Lung (tissue), 11 donors: ENCODE measurements at regions not wholly inside any gene's neighbourhood (a gene's known extent, or its start where the extent isn't known, plus 50 kb on each side); places are given as distances from the start of the nearest gene placed in this dataset.

ENCODE experiments used
- ATAC-seq: fragments of 200-7000 bp; cut with Tn5 transposase; one replicate; pipeline ENCODE4 v1.9.1; 2020; ENCODE audit warnings: moderate number of reproducible peaks; ENCODE audit not compliant: insufficient read depth, low FRiP score
- DNase-seq, 3 donors: peaks; one replicate each; pipeline ENCODE4 v3.0.0-alpha.2; 2013 to 2017
- H3K27ac ChIP-seq, 2 donors: one replicate each; pipeline ENCODE4 v1.5.1; 2013; ENCODE audit warnings: mild to moderate bottlenecking in 2 of 2, moderate library complexity in 2 of 2, control low read depth in 1 of 2, inconsistent platforms in 1 of 2, low read depth in 1 of 2, low read length in 1 of 2
- H3K27me3 ChIP-seq, 3 donors: one replicate each; pipeline ENCODE4 v1.5.1; 2013; ENCODE audit warnings: low read length in 2 of 3; ENCODE audit not compliant: control insufficient read depth in 3 of 3, insufficient read depth in 3 of 3
- H3K36me3 ChIP-seq, 4 donors: one replicate each; pipeline ENCODE4 v1.5.1; 2013; ENCODE audit warnings: low read length in 4 of 4, mild to moderate bottlenecking in 1 of 4, moderate library complexity in 1 of 4; ENCODE audit not compliant: control insufficient read depth in 4 of 4, insufficient read depth in 4 of 4
- H3K4me1 ChIP-seq, 5 donors: one replicate each; pipeline ENCODE4 v1.5.1; 2013; ENCODE audit warnings: low read length in 5 of 5, mild to moderate bottlenecking in 2 of 5, moderate library complexity in 1 of 5; ENCODE audit not compliant: control insufficient read depth in 5 of 5, insufficient read depth in 5 of 5
- H3K4me3 ChIP-seq: one replicate; pipeline ENCODE4 v1.5.1; 2013; ENCODE audit warnings: mild to moderate bottlenecking, control low read depth, moderate library complexity
- H3K9ac ChIP-seq, 2 donors: one replicate each; pipeline ENCODE4 v1.5.1; 2013; ENCODE audit warnings: low read length in 2 of 2, control low read depth in 1 of 2; ENCODE audit not compliant: insufficient read depth in 1 of 2
- H3K9me3 ChIP-seq, 4 donors: one replicate each; pipeline ENCODE4 v1.5.1; 2013; ENCODE audit warnings: low read length in 3 of 4, mild to moderate bottlenecking in 1 of 4, moderate library complexity in 1 of 4; ENCODE audit not compliant: control insufficient read depth in 4 of 4, insufficient read depth in 3 of 4
- CTCF ChIP-seq: IDR thresholded peaks from 2 replicates; pipeline ENCODE4 v1.5.1; 2012; ENCODE audit warnings: mild to moderate bottlenecking; ENCODE audit errors: control extremely low read depth, extremely low read depth
- WGBS, 2 donors: extraction: QIAGEN DNeasy Blood & Tissue Kit; methylation state at CpG; one replicate each; pipeline ENCODE4 v1.1.7; 2013; 5-methylcytosine and 5-hydroxymethylcytosine counted together
- donor health status: control.
- donor health status: control.
- donor health status: Bipolar disorder and iron deficiency.
- donor health status: healthy.
- donor health status: DM: yes; HTN: yes; CAD: no.

- H3K4me3 ChIP-seq, result no peak overlapping the region
- H3K27ac ChIP-seq, result no peak overlapping the region
- H3K4me1 ChIP-seq, result peaks cover 0 to 21% (median 0%) of the 10 kb centered on the region in 5 donors
- DNase-seq (no peak), ATAC-seq (no peak)
- H3K36me3 ChIP-seq, result no peaks in the 10 kb centered on the region
- H3K27me3 ChIP-seq, result no peaks in the 10 kb centered on the region
- TF ChIP-seq CTCF, result no peak
- 67 to 79% methylated on average over 5 of the region's 5 CpGs for WGBS, 2 donors
- H3K9ac ChIP-seq, result no peak overlapping the region
- H3K9me3 ChIP-seq, result peaks cover 0 to 2% (median 0%) of the 10 kb centered on the region in 4 donors
Measured at GRCh38 chr20:52899041-52899608, 73.0 kb upstream of the TSHZ2 start.

GRCh38 chr20:52896348-52896747 is 75.8 kb upstream of the TSHZ2 start:
- no peaks in the 10 kb centered on the region for H3K27me3 ChIP-seq
- TF ChIP-seq CTCF, result no peak
- WGBS, 2 donors, result 35 to 48% methylated on average over 3 of the region's 3 CpGs
- ATAC-seq, result no peak
- H3K4me1 ChIP-seq, result peaks cover 0 to 21% (median 0%) of the 10 kb centered on the region in 5 donors
- no peak overlapping the region for H3K27ac ChIP-seq
- no peak overlapping the region for H3K4me3 ChIP-seq
- H3K9me3 ChIP-seq, result peaks cover 0 to 2% (median 0%) of the 10 kb centered on the region in 4 donors
- no peaks in the 10 kb centered on the region for H3K36me3 ChIP-seq
- peak in 2 of 3 donors; percentile 30 to 48 for DNase-seq
- no peak overlapping the region for H3K9ac ChIP-seq

GRCh38 chr20:52895701-52896100 is 76.5 kb upstream of the TSHZ2 start:
- DNase-seq (peak; percentile 46 to 91 (median 87)), ATAC-seq (no peak)
- H3K4me1 ChIP-seq, result peaks cover 0 to 21% (median 0%) of the 10 kb centered on the region in 5 donors
- no peak overlapping the region for H3K4me3 ChIP-seq
- no peaks in the 10 kb centered on the region for H3K36me3 ChIP-seq
- peaks cover 0 to 2% (median 0%) of the 10 kb centered on the region in 4 donors for H3K9me3 ChIP-seq
- 40 to 59% methylated on average over 8 of the region's 8 CpGs for WGBS, 2 donors
- no peak for TF ChIP-seq CTCF
- H3K9ac ChIP-seq, result peak overlapping the region in 1 of 2 donors; percentile 14
- H3K27me3 ChIP-seq, result no peaks in the 10 kb centered on the region
- no peak overlapping the region for H3K27ac ChIP-seq

GRCh38 chr20:52895235-52895634 is 76.9 kb upstream of the TSHZ2 start:
- 59 to 60% methylated on average over 7 of the region's 7 CpGs for WGBS, 2 donors
- DNase-seq, result peak; percentile 25 to 68 (median 61)
- no peaks in the 10 kb centered on the region for H3K36me3 ChIP-seq

More at GRCh38 chr20:52895235-52895634, 76.9 kb upstream of the TSHZ2 start:
- TF ChIP-seq CTCF, result no peak
- peaks cover 0 to 2% (median 0%) of the 10 kb centered on the region in 4 donors for H3K9me3 ChIP-seq
- peak overlapping the region in 1 of 2 donors; percentile 14 for H3K9ac ChIP-seq
- no peak overlapping the region for H3K27ac ChIP-seq
- H3K4me1 ChIP-seq, result peaks cover 0 to 21% (median 0%) of the 10 kb centered on the region in 5 donors
- ATAC-seq, result no peak
- no peak overlapping the region for H3K4me3 ChIP-seq
- no peaks in the 10 kb centered on the region for H3K27me3 ChIP-seq
